ENCODE measurements at regions not wholly inside any gene's neighbourhood (a gene's known extent, or its start where the extent isn't known, plus 50 kb on each side); places are given as distances from the start of the nearest gene placed in this dataset.

DNA sequence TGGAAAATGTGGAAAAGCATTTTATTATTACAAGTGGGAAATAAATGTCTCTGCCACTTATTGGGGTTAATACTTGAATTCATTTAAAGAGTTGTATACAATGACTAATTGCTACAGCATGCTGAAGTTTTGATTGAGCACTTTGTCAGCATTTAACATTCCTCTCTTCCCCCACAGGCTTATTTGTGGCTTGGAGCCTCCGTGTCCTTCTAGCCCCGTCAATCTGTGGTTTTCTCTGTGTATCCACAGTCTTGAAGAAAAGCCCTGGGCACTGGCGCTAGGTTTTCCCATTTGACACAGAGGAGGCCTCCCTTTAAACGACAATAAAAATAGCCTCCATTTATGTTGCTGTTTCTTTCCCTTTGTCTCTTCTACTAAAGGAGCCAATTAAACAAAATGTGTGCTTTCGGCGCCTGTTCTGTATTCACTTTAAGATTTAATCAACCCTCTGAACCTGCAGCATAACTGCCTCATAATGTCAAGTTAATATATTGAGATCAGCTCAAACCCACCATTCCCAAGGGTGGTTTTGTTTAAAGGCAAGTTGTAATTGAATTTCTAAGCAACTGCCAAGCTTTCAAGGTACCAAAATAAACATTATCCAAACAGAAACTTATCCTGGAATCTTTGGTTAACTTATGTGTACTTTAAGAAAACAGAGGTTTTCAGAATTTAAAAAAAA lies 92.9 kb upstream of the ADRA1D start:
- TF ChIP-seq, protein P1, sequence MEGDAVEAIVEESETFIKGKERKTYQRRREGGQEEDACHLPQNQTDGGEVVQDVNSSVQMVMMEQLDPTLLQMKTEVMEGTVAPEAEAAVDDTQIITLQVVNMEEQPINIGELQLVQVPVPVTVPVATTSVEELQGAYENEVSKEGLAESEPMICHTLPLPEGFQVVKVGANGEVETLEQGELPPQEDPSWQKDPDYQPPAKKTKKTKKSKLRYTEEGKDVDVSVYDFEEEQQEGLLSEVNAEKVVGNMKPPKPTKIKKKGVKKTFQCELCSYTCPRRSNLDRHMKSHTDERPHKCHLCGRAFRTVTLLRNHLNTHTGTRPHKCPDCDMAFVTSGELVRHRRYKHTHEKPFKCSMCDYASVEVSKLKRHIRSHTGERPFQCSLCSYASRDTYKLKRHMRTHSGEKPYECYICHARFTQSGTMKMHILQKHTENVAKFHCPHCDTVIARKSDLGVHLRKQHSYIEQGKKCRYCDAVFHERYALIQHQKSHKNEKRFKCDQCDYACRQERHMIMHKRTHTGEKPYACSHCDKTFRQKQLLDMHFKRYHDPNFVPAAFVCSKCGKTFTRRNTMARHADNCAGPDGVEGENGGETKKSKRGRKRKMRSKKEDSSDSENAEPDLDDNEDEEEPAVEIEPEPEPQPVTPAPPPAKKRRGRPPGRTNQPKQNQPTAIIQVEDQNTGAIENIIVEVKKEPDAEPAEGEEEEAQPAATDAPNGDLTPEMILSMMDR (IDR thresholded peaks at IDR 0.05; ENCODE audit: low read length), result no peak
- TF ChIP-seq EZH2 (IDR thresholded peaks at IDR 0.05; ENCODE audit: borderline replicate concordance, low read length), result no peak
